Sigmoid colon (tissue), 4 donors: ENCODE measurements at regions not wholly inside any gene's neighbourhood (a gene's known extent, or its start where the extent isn't known, plus 50 kb on each side); places are given as distances from the start of the nearest gene placed in this dataset.

Source experiments
- CTCF ChIP-seq, 4 experiments: fragments of 450-650 bp in 3 of 4; fragments of 200-600 bp in 1 of 4; IDR thresholded peaks; one replicate each; pipeline ENCODE4 v1.5.1; 2016 to 2019; ENCODE audit warnings: antibody characterized with exemption in 4 of 4, mild to moderate bottlenecking in 3 of 4, moderate library complexity in 2 of 4
- EP300 ChIP-seq, 4 donors: sonication (generic); formaldehyde crosslinking; IDR thresholded peaks; one replicate each; pipeline ENCODE4 v1.6.1; 2017; ENCODE audit warnings: antibody characterized with exemption in 4 of 4
- POLR2A ChIP-seq, 2 donors: fragments of 450-650 bp; IDR thresholded peaks; one replicate each; pipeline ENCODE4 v1.6.1; 2016; ENCODE audit warnings: antibody characterized with exemption in 2 of 2, mild to moderate bottlenecking in 2 of 2, moderate library complexity in 2 of 2
- POLR2AphosphoS5 ChIP-seq, 4 donors: sonication (generic); formaldehyde crosslinking; IDR thresholded peaks; one replicate each; pipeline ENCODE4 v1.6.1; 2017; ENCODE audit warnings: antibody characterized with exemption in 4 of 4

- TF ChIP-seq CTCF (IDR thresholded peaks at IDR 0.05) (no peak), POLR2A (IDR thresholded peaks at IDR 0.05) (no peak), POLR2AphosphoS5 (IDR thresholded peaks at IDR 0.05) (no peak), EP300 (IDR thresholded peaks at IDR 0.05) (no peak)
Observed at GRCh38 chr6:8821981-8822381, 386.6 kb upstream of the SLC35B3 start.
